Esophagus muscularis mucosa (tissue), 4 donors: ENCODE measurements at regions not wholly inside any gene's neighbourhood (a gene's known extent, or its start where the extent isn't known, plus 50 kb on each side); places are given as distances from the start of the nearest gene placed in this dataset.

Source experiments
- DNase-seq: peaks from one replicate; pipeline ENCODE4 v3.0.0-alpha.2; 2017; ENCODE audit errors: extremely low spot score
- H3K27ac ChIP-seq, 4 donors: fragments of 200-600 bp; sonication (generic); replicated peaks in 1 of 4; 1 replicate in 3 of 4; 2 replicates in 1 of 4; pipeline ENCODE4 v1.5.1; 2016 to 2019; ENCODE audit warnings: mild to moderate bottlenecking in 1 of 4
- H3K27me3 ChIP-seq, 4 donors: fragments of 200-600 bp; sonication (generic); one replicate each; pipeline versions ENCODE4 v1.5.1 to v1.6.0; 2016 to 2019
- H3K36me3 ChIP-seq, 4 donors: fragments of 200-600 bp; sonication (generic); one replicate each; pipeline ENCODE4 v1.5.1; 2016 to 2019
- H3K4me1 ChIP-seq, 4 donors: fragments of 200-600 bp; sonication (generic); one replicate each; pipeline ENCODE4 v1.5.1; 2016 to 2019
- H3K4me3 ChIP-seq, 4 donors: fragments of 200-600 bp; sonication (generic); 1 replicate in 2 of 4; 2 replicates in 2 of 4; pipeline ENCODE4 v1.5.1; 2016 to 2019; ENCODE audit warnings: mild to moderate bottlenecking in 4 of 4, moderate library complexity in 1 of 4
- H3K9me3 ChIP-seq, 4 donors: fragments of 200-600 bp; sonication (generic); 1 replicate in 3 of 4; 2 replicates in 1 of 4; pipeline ENCODE4 v1.5.1; 2016 to 2019
- EP300 ChIP-seq: sonication (generic); formaldehyde crosslinking; IDR thresholded peaks from one replicate; pipeline ENCODE4 v1.6.1; 2017; ENCODE audit warnings: antibody characterized with exemption
- POLR2A ChIP-seq: fragments of 450-650 bp; IDR thresholded peaks from one replicate; pipeline ENCODE4 v1.6.1; 2017; ENCODE audit warnings: antibody characterized with exemption, moderate library complexity, mild to moderate bottlenecking, low read depth
- POLR2AphosphoS5 ChIP-seq, 2 donors: sonication (generic); formaldehyde crosslinking; IDR thresholded peaks; one replicate each; pipeline ENCODE4 v1.6.1; 2017; ENCODE audit warnings: antibody characterized with exemption in 2 of 2
- WGBS: methylation state at CpG from one replicate; pipeline ENCODE4 v1.1.5; 2018; 5-methylcytosine and 5-hydroxymethylcytosine counted together
- intact Hi-C: fragments of 100-400 bp; cut with DNase I; formaldehyde crosslinking; loops from one replicate; pipeline ENCODE4 v1.15.1; 2023
- TF ChIP-seq, protein P1 (sequence below), 3 experiments: fragments of 200-600 bp in 2 of 3; fragments of 450-650 bp in 1 of 3; sonication (generic) in 2 of 3; IDR thresholded peaks; one replicate each; pipeline ENCODE4 v1.5.1; 2017 to 2019; ENCODE audit warnings: antibody characterized with exemption in 3 of 3, mild to moderate bottlenecking in 2 of 3, moderate library complexity in 1 of 3

GRCh38 chr5:74311961-74312360, 328.6 kb downstream of the ENC1 start:
- TF ChIP-seq POLR2A (no peak), POLR2AphosphoS5 (IDR thresholded peaks at IDR 0.05) (no peak), EP300 (no peak)
- TF ChIP-seq, protein P1, sequence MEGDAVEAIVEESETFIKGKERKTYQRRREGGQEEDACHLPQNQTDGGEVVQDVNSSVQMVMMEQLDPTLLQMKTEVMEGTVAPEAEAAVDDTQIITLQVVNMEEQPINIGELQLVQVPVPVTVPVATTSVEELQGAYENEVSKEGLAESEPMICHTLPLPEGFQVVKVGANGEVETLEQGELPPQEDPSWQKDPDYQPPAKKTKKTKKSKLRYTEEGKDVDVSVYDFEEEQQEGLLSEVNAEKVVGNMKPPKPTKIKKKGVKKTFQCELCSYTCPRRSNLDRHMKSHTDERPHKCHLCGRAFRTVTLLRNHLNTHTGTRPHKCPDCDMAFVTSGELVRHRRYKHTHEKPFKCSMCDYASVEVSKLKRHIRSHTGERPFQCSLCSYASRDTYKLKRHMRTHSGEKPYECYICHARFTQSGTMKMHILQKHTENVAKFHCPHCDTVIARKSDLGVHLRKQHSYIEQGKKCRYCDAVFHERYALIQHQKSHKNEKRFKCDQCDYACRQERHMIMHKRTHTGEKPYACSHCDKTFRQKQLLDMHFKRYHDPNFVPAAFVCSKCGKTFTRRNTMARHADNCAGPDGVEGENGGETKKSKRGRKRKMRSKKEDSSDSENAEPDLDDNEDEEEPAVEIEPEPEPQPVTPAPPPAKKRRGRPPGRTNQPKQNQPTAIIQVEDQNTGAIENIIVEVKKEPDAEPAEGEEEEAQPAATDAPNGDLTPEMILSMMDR (IDR thresholded peaks at IDR 0.05) = no peak
- no peak for DNase-seq
- H3K4me3 ChIP-seq = no peak overlapping the region
- no peak overlapping the region for H3K27ac ChIP-seq
- H3K9me3 ChIP-seq = no peaks in the 10 kb centered on the region
- 85% methylated on average over 1 of the region's 1 CpG for WGBS
- peaks cover 0 to 13% (median 8%) of the 10 kb centered on the region in 4 donors for H3K4me1 ChIP-seq
- no peaks in the 10 kb centered on the region for H3K27me3 ChIP-seq
- H3K36me3 ChIP-seq = no peaks in the 10 kb centered on the region
- intact Hi-C loops = no loop called here

GRCh38 chr5:74310997-74311930, 329.3 kb downstream of the ENC1 start:
- WGBS = 82% methylated on average over 8 of the region's 8 CpGs
- no peaks in the 10 kb centered on the region for H3K9me3 ChIP-seq
- H3K27ac ChIP-seq = no peak overlapping the region
- no peak for TF ChIP-seq POLR2A
- intact Hi-C loops = no loop called here
- H3K4me1 ChIP-seq = peaks cover 0 to 7% (median 3%) of the 10 kb centered on the region in 4 donors
- no peak overlapping the region for H3K4me3 ChIP-seq
- DNase-seq = no peak
- no peaks in the 10 kb centered on the region for H3K36me3 ChIP-seq
- no peaks in the 10 kb centered on the region for H3K27me3 ChIP-seq

DNA sequence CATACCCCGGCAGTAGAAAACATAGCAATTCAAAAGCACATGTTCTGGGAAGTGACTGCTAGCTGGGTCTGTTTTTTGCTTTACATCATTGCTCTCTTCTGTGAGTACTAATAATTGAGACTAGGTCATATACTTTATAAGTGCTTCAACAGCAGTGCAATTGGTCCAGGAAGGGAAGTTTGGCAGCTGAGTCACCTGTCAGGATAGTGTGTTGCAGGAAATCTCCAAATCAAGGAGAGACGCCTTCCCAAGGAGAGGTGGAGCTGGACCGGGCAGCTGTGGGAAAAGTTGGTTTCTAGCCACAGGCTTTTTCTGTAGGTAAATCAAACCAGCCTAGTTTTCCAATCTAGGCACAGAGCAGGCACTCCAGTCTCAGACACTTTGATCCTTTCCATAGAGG, 330.1 kb downstream of the ENC1 start:
- H3K4me1 ChIP-seq = no peaks in the 10 kb centered on the region
- intact Hi-C loops = no loop called here
- WGBS = 72% methylated on average over 3 of the region's 3 CpGs
- H3K27ac ChIP-seq = no peak overlapping the region
- H3K27me3 ChIP-seq = no peaks in the 10 kb centered on the region
- H3K4me3 ChIP-seq = no peak overlapping the region
- DNase-seq = no peak
- no peaks in the 10 kb centered on the region for H3K36me3 ChIP-seq
- no peaks in the 10 kb centered on the region for H3K9me3 ChIP-seq
- TF ChIP-seq, protein P1 (IDR thresholded peaks at IDR 0.05) = no peak
- no peak for TF ChIP-seq POLR2A

- Histone ChIP-seq H3K9me3 (no peaks in the 10 kb centered on the region), H3K36me3 (no peaks in the 10 kb centered on the region), H3K4me1 (no peaks in the 10 kb centered on the region), H3K4me3 (no peak overlapping the region), H3K27ac (no peak overlapping the region), H3K27me3 (no peaks in the 10 kb centered on the region)
- no peak for DNase-seq
- intact Hi-C loops = no loop called here
- TF ChIP-seq, protein P1 (IDR thresholded peaks at IDR 0.05) = no peak
- no peak for TF ChIP-seq POLR2A
- TF ChIP-seq EP300 = no peak
- TF ChIP-seq POLR2AphosphoS5 (IDR thresholded peaks at IDR 0.05) = no peak
Measured at GRCh38 chr5:74309050-74309449, 331.5 kb downstream of the ENC1 start.

- DNase-seq = no peak
- intact Hi-C loops = no loop called here
- no peaks in the 10 kb centered on the region for H3K9me3 ChIP-seq
- H3K4me3 ChIP-seq = no peak overlapping the region
- H3K27me3 ChIP-seq = no peaks in the 10 kb centered on the region
- no peak overlapping the region for H3K27ac ChIP-seq
- no peak for TF ChIP-seq POLR2A
- TF ChIP-seq, protein P1 (IDR thresholded peaks at IDR 0.05) = no peak
- no peak for TF ChIP-seq EP300
- no peak for TF ChIP-seq POLR2AphosphoS5 (IDR thresholded peaks at IDR 0.05)
- H3K4me1 ChIP-seq = no peaks in the 10 kb centered on the region
- H3K36me3 ChIP-seq = no peaks in the 10 kb centered on the region
- whole genome bisulfite sequencing = 76% methylated on average over 2 of the region's 2 CpGs
Measured at GRCh38 chr5:74306845-74307244, 333.7 kb downstream of the ENC1 start.
